ENCODE measurements at regions not wholly inside any gene's neighbourhood (a gene's known extent, or its start where the extent isn't known, plus 50 kb on each side); places are given as distances from the start of the nearest gene placed in this dataset.

DNA sequence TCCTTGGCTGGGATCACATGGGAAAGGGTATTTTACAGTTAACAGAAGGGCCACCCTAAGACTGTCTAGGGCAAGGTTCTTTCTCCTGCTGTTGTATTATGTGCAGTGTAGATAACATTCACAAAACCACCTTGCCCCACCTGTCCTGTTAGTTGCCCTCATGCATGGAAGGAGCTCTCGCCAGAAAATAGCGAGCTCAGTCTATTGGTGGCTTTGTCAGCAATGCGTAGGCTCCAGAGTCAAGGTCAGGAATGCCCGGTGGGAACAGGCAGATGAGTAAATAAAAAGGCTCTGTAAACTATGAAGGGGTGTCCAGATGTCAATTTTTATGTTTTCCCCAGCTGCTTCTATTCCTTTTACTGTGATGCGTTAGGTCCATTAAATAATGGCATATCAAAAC, 107.1 kb upstream of the WDR11 start (continued):
- TF ChIP-seq, protein P1, sequence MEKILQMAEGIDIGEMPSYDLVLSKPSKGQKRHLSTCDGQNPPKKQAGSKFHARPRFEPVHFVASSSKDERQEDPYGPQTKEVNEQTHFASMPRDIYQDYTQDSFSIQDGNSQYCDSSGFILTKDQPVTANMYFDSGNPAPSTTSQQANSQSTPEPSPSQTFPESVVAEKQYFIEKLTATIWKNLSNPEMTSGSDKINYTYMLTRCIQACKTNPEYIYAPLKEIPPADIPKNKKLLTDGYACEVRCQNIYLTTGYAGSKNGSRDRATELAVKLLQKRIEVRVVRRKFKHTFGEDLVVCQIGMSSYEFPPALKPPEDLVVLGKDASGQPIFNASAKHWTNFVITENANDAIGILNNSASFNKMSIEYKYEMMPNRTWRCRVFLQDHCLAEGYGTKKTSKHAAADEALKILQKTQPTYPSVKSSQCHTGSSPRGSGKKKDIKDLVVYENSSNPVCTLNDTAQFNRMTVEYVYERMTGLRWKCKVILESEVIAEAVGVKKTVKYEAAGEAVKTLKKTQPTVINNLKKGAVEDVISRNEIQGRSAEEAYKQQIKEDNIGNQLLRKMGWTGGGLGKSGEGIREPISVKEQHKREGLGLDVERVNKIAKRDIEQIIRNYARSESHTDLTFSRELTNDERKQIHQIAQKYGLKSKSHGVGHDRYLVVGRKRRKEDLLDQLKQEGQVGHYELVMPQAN (conservative IDR thresholded peaks at IDR 0.05) = no peak
- TF ChIP-seq CEBPB (IDR thresholded peaks at IDR 0.05; ENCODE audit: borderline replicate concordance in 1 of 2, low read depth in 2 of 2, low read length in 2 of 2) (no peak), SREBF2 (IDR thresholded peaks at IDR 0.05; ENCODE audit: low read length) (no peak), CREB1 (IDR thresholded peaks at IDR 0.05; ENCODE audit: low read depth) (no peak)

DNA sequence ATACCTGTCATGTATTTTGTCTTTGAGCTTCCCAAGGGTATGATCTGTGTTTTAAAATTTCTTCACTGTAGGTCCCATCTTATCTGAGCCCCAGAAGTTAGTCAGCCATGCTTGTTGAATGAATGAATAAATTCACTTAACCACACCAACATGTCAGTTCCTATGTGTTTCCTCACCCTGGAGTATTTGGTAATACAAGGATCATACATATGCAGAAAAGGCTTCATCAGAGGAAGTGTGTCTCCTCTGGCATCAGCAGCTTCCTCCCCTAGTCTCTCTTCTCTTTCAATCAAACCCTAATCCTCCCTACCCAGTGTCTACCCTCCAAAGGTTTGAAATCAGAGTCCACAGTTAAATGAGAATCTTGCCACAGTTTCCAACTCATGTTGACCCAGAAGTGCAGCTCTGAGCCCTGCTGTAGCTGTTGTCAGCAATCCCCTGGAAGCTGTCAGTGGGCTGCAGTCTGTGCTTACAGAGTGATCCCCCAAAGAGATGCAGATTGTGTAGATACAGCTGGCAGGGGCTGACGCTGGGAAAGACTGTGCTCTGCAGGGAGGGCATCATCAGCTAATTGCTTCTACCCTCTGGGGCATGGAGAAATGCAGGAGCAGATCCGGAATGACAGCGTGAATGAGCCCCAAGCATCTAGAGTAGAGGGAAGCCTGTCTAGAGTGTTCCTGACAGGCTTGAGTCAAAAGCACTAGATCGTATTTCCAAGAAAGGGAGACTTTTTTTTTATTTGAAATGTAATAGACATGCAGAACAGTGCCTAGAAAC, 105.0 kb upstream of the WDR11 start:
- no peaks in the 10 kb centered on the region for H3K79me2 ChIP-seq (ENCODE audit: control insufficient read depth, insufficient read depth, low read length)
- 41% methylated on average over 4 of the region's 4 CpGs for WGBS (ENCODE audit: insufficient coverage, insufficient replicate concordance, low lambda C conversion rate, missing lambda C conversion rate)
- no peaks in the 10 kb centered on the region for H3K27me3 ChIP-seq (replicated peaks in 1 of 2; ENCODE audit: control insufficient read depth in 2 of 2, insufficient read depth in 2 of 2, low read length in 1 of 2)
- H3K4me2 ChIP-seq (ENCODE audit: control insufficient read depth, insufficient read depth) = no peak overlapping the region
- no TSS peak for BruUV-seq (replicated peaks)
- in situ Hi-C loops (cut with MboI) (no loop called here), intact Hi-C loops (cut with micrococcal nuclease; ENCODE audit: unreplicated experiment) (no loop called here)
- H3K9me3 ChIP-seq (replicated peaks; ENCODE audit: control insufficient read depth, insufficient read depth, low read length) = no peaks in the 10 kb centered on the region
- no peaks in the 10 kb centered on the region for H3K36me3 ChIP-seq (ENCODE audit: control insufficient read depth in 2 of 2, insufficient read depth in 2 of 2, low read length in 1 of 2)
- ChIA-PET POLR2A (no interaction called here), SMC1A (ENCODE audit: uncharacterized antibody, unreplicated experiment) (no interaction called here), CTCF (no interaction called here), RAD21 (ENCODE audit: unreplicated experiment) (no interaction called here)
- no peak overlapping the region for H3K9ac ChIP-seq (ENCODE audit: control insufficient read depth, insufficient read depth, low read length)
- ATAC-seq (no peak), DNase-seq (ENCODE audit: low read depth, low spot score) (no peak), FAIRE-seq (no peak)
- no peaks in the 10 kb centered on the region for H3K4me1 ChIP-seq (ENCODE audit: control insufficient read depth, insufficient read depth, low read length)
- no peak overlapping the region for H3K4me3 ChIP-seq
- H2AFZ ChIP-seq (ENCODE audit: control insufficient read depth, low read depth, low read length) = no peak overlapping the region
- H3K27ac ChIP-seq (ENCODE audit: control insufficient read depth, insufficient read depth) = no peak overlapping the region
- no peaks in the 10 kb centered on the region for H4K20me1 ChIP-seq (ENCODE audit: control insufficient read depth, insufficient read depth)
- TF ChIP-seq, protein P2, sequence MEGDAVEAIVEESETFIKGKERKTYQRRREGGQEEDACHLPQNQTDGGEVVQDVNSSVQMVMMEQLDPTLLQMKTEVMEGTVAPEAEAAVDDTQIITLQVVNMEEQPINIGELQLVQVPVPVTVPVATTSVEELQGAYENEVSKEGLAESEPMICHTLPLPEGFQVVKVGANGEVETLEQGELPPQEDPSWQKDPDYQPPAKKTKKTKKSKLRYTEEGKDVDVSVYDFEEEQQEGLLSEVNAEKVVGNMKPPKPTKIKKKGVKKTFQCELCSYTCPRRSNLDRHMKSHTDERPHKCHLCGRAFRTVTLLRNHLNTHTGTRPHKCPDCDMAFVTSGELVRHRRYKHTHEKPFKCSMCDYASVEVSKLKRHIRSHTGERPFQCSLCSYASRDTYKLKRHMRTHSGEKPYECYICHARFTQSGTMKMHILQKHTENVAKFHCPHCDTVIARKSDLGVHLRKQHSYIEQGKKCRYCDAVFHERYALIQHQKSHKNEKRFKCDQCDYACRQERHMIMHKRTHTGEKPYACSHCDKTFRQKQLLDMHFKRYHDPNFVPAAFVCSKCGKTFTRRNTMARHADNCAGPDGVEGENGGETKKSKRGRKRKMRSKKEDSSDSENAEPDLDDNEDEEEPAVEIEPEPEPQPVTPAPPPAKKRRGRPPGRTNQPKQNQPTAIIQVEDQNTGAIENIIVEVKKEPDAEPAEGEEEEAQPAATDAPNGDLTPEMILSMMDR (IDR thresholded peaks at IDR 0.05 in 2 of 3, conservative IDR thresholded peaks at IDR 0.05 in 1 of 3; ENCODE audit: control insufficient read depth in 2 of 3, extremely low read depth in 1 of 3, insufficient read depth in 1 of 3, low read depth in 3 of 3, low read length in 3 of 3) = no peak
- TF ChIP-seq FOXM1 (IDR thresholded peaks at IDR 0.05; ENCODE audit: low read depth, low read length) (no peak), POLR2A (IDR thresholded peaks at IDR 0.05; ENCODE audit: low read depth, low read length) (no peak), SMAD1 (IDR thresholded peaks at IDR 0.05; ENCODE audit: low read depth, partially characterized antibody) (no peak), SPI1 (IDR thresholded peaks at IDR 0.05; ENCODE audit: borderline replicate concordance, insufficient read depth, low read depth, low read length) (no peak), RCOR1 (conservative IDR thresholded peaks at IDR 0.05; ENCODE audit: low read depth, low read length) (no peak), TCF3 (IDR thresholded peaks at IDR 0.05; ENCODE audit: borderline replicate concordance, insufficient read depth, low read depth, low read length) (no peak)
- TF ChIP-seq, protein P3, sequence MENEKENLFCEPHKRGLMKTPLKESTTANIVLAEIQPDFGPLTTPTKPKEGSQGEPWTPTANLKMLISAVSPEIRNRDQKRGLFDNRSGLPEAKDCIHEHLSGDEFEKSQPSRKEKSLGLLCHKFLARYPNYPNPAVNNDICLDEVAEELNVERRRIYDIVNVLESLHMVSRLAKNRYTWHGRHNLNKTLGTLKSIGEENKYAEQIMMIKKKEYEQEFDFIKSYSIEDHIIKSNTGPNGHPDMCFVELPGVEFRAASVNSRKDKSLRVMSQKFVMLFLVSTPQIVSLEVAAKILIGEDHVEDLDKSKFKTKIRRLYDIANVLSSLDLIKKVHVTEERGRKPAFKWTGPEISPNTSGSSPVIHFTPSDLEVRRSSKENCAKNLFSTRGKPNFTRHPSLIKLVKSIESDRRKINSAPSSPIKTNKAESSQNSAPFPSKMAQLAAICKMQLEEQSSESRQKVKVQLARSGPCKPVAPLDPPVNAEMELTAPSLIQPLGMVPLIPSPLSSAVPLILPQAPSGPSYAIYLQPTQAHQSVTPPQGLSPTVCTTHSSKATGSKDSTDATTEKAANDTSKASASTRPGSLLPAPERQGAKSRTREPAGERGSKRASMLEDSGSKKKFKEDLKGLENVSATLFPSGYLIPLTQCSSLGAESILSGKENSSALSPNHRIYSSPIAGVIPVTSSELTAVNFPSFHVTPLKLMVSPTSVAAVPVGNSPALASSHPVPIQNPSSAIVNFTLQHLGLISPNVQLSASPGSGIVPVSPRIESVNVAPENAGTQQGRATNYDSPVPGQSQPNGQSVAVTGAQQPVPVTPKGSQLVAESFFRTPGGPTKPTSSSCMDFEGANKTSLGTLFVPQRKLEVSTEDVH (IDR thresholded peaks at IDR 0.05; ENCODE audit: low read depth, partially characterized antibody) = no peak
- TF ChIP-seq, protein P4, sequence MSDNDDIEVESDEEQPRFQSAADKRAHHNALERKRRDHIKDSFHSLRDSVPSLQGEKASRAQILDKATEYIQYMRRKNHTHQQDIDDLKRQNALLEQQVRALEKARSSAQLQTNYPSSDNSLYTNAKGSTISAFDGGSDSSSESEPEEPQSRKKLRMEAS (IDR thresholded peaks at IDR 0.05; ENCODE audit: low read depth, low read length) = no peak
- TF ChIP-seq, protein P5, sequence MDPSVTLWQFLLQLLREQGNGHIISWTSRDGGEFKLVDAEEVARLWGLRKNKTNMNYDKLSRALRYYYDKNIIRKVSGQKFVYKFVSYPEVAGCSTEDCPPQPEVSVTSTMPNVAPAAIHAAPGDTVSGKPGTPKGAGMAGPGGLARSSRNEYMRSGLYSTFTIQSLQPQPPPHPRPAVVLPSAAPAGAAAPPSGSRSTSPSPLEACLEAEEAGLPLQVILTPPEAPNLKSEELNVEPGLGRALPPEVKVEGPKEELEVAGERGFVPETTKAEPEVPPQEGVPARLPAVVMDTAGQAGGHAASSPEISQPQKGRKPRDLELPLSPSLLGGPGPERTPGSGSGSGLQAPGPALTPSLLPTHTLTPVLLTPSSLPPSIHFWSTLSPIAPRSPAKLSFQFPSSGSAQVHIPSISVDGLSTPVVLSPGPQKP (IDR thresholded peaks at IDR 0.05; ENCODE audit: low read depth, low read length) = no peak

All from GM12878 (cell line).